HG03060 (cell line): ENCODE measurements at regions not wholly inside any gene's neighbourhood (a gene's known extent, or its start where the extent isn't known, plus 50 kb on each side); places are given as distances from the start of the nearest gene placed in this dataset.
"Not testable (repeated sequence)": the region's sequence is repeated elsewhere in the genome, so short reads cannot be mapped to it uniquely, and the experiment has no call there.

ENCODE experiments used
- ATAC-seq: cut with Tn5 transposase; IDR thresholded peaks from one replicate; pipeline ENCODE4 v1.9.1; 2021; ENCODE audit warnings: low read depth, moderate number of reproducible peaks; ENCODE audit not compliant: unreplicated experiment

DNA sequence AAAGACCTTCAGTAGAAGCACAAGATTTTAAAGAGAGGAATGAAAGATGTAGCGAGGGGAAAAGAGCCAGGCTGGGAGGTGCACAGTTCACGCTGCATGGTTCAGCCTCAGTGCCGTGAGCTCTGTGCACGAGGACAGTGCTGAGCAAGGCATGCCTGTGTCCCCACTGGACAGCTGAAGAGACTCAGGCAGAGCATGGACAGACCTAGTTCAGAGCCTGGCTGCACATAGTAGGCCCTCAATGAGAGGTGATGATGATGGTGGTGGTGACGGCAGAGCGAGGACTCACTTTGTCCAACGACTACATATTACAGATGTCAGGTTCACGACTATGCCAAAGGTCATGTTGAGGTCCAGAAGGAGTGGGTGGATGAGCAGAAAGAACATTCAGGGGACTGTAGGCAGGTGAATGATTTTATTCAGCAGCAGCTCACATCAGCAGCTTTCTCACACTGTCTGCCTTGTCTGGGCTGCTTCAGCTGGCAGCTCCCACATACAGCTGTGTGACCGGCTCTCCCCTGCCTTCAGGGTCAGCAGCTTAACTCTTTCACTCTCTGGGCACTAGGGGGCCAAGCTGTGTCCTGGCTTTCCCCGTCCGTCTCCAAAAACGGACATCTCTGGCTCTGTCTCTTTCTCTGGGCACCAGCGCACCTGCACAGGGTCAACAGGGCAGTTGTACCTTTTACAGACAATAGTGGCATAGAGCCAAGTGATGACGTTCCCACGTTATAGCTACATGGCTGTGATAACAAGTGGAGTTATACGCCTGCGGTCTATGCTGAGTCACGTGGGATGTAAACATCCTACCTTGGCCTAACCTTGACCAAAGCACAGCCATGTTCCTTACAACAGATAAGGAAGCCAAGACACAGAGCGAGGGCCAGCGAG, 83.4 kb upstream of the KCNK12 start:
- ATAC-seq: no peak

- no peak for ATAC-seq
These were observed 82.3 kb upstream of the KCNK12 start for GRCh38 chr2:47653036-47653435.

GRCh38 chr2:47652061-47652690, 81.4 kb upstream of the KCNK12 start:
- no peak for ATAC-seq

DNA sequence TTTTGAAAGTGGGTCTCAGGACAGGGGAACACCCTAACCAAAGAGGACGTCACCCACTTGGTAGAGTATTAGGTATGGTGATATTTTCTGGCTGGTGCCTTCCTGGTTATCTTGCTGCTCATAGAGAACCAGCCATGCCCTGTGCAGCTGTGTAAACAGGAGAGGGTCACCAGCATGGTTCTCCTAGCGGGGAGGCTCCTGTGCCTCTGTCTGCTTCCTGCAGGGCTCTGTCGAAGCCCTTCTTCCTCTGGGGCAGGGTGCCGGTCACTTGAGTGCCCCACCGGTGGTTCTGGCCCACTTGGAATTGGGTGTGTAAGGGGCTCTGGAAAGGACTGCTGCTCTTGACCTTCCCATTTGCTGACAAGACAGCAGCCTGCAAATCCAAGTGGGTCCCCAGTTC, 80.5 kb upstream of the KCNK12 start:
- no peak for ATAC-seq

- ATAC-seq: no peak
These were observed 79.3 kb upstream of the KCNK12 start for GRCh38 chr2:47650001-47650535.

DNA sequence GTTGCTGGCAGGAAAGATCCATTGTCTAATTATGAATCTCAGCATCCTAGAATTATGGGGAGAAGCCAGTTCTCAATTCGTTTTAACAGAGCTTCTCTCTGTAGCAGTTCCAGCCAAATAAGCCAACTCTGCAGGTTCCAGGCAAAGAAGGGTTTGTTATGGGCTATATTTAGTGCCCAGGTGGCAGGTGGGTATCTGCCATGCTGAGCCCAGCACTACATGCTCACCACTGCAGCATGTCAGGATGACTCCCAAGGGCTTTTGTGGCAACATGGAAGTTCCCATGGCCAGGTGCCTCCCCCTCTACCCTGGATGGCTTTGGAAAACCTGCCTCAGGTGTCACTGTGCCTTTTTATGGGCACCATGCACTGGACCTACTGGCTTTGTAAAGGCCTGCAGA, 74.5 kb upstream of the KCNK12 start:
- no peak for ATAC-seq

DNA sequence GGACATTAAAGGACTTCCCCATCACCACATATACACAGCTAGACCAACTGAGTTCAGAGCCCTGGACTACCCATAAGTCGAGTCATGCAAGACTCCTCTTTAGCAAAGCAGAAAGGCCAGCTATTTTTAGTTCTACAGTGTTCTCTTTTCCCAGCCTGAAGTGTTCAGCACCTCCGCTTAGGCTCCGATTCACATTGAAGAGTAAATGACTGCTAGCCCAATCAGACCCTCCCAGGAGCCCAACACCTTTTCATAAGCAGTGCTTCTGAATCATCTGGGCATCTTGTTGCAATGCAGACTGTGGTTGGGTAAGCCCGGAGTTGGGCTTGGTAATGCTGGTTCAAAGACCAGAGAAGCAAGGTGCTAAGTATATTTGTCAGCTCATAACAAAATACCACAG, 73.6 kb upstream of the KCNK12 start:
- ATAC-seq: no peak

- ATAC-seq: no peak
These were observed 70.6 kb upstream of the KCNK12 start for GRCh38 chr2:47641366-47641765.

DNA sequence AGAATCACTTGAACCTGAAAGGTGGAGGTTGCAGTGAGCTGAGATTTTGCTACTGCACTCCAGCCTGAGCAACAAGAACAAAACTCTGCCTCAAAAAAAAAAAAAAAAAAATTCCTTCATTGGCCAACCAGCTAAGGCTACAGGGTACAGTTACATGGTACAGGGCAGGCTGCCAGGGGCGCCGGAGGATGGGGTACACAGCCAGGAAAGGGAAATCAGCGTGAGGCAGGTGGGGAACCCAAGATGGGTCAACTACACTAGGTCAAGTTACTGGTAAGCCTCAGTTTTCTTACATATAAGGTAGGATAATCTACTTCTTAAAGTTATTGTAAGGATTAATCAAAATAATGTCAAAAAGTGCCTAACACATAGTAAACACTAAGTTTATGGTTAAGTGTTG, 69.6 kb upstream of the KCNK12 start:
- ATAC-seq: no peak

- ATAC-seq: no peak
These were observed 68.7 kb upstream of the KCNK12 start for GRCh38 chr2:47639467-47639866.

DNA sequence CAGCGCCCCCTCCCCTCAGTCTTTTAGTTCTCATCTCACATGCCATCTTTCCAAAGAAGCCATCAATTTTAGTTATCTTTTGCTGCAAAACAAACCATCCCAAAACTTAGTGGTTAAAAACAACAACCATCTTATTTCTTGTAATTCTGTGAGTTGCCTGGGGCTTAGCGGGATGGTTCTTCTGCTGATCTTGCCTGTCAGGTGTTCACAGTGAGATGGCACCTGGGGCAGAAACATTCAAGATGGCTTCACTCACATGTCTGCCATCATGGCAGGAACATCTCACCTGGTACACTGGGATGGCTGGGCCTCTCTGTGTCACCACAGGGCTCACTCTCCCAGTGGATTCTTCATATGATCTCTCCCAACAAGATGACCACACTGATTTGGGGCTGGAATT, 67.6 kb upstream of the KCNK12 start:
- ATAC-seq: no peak

GRCh38 chr2:47636596-47637264, 65.9 kb upstream of the KCNK12 start:
- no peak for ATAC-seq

- ATAC-seq: no peak
These were observed 65.4 kb upstream of the KCNK12 start for GRCh38 chr2:47636176-47636575.

DNA sequence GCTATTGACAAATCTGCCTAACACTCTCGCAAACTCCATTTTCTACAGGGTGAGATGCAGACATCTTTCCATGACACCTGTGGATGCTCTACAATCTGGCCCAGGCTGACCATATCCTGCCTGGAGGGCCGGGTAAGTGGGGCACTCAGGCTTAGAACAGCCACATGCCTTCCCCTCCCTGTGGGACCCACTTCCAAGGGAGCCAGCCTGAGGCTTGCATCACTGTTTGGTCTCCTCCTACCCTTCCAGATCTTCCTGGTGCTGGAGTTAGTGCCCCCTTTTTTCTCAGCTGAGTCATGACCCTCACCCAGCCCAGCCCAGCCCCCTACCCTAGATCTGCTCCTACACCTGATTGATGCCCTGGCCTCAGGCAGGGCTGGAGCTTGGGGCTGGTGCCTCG, 62.0 kb upstream of the KCNK12 start:
- ATAC-seq: no peak

- ATAC-seq: no peak
These were observed 61.1 kb upstream of the KCNK12 start for GRCh38 chr2:47631792-47632398.

- no peak for ATAC-seq
These were observed 60.5 kb upstream of the KCNK12 start for GRCh38 chr2:47631306-47631705.

- ATAC-seq: no peak
These were observed 59.0 kb upstream of the KCNK12 start for GRCh38 chr2:47629501-47630460.

DNA sequence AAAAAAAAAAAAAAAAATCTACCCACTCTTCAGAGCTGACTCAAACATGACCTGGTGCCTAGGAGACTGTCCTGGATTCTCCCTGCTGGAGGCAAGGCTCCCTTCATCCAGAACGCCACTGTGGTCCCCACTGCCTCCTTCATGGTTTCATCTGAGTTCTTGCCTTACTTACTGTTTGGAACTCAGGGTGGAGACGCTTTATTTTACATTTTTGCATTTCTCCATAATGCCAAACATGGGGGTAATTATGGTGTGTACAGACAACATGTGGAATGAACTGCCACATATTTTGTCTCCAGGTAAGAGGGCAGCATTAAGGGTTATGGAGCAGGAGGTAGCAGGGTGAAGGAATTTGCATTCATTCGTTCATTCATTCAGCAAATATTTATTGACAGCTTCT, 58.1 kb upstream of the KCNK12 start:
- no peak for ATAC-seq

DNA sequence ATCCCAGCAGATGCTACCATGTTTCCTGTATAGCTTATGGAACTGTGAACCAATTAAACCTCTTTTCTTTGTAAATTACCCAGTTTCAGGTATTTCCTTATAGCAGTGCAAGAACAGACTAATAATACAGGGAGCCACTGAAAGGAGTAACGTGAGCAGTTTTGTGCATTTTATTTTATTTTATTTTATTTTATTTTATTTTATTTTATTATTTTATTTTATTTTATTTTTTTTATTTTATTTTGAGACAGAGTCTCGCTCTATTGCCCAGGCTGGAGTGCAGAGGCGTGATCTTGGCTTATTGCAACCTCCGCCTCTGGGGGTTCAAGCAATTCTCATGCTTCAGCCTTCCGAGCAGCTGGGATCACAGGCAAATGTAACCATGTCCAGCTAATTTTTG, 55.9 kb upstream of the KCNK12 start:
- no peak for ATAC-seq

DNA sequence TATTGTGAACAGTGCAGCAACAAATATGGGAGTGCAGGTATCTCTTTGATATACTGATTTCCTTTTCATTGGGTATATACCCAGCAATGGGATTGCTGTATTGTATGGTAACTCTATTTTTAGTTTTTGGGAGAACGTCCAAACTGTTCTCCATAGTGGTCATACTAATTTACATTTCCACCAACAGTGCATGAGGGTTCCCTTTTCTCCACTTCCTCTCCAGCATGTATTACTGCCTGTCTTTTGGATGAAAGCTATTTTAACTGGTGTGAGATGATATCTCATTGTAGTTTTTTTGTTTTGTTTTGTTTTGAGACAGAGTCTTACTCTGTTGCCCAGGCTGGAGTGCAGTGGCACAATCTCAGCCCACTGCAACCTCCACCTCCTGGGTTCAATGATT, 52.4 kb upstream of the KCNK12 start:
- not testable (repeated sequence) for ATAC-seq
